Stimulated activated CD4-positive, alpha-beta T cell treated with anti-CD3 and anti-CD28 coated beads, Interleukin-4, amount 100 ng/mL, for 4 hours (primary cell): ENCODE measurements at regions not wholly inside any gene's neighbourhood (a gene's known extent, or its start where the extent isn't known, plus 50 kb on each side); places are given as distances from the start of the nearest gene placed in this dataset.

ENCODE experiments used
- DNase-seq, 2 experiments: peaks; one replicate each; pipeline ENCODE4 v3.0.0-alpha.2; 2020

DNA sequence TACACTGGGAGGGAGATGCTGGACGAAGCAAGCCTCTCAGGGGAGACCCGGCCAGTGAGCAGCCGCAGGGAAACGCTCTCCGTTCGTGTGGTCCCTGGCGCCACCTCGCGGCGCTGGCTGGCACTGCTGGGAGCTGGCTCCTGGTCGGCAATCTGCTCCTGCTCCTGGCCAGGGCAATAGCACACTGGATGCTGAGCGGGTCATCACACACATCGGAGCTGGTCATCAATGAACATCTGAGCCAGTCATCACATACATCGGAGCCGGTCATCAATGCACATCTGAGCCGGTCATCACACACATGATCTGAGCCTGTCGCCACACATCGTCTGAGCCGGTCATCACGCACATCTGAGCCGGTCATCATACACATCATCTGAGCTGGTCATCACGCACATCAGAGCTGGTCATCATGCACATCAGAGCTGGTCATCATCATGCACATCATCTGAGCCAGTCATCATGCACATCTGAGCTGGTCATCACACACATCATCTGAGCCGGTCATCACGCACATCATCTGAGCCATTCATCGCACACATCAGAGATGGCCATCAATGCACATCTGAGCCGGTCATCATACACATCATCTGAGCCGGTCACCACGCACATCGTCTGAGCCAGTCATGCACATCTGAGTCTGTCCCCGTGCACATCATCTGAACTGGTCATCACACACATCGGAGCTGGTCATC is 217.3 kb downstream of the RBFOX3 start:
- peak; percentile 49 to 71 for DNase-seq

DNA sequence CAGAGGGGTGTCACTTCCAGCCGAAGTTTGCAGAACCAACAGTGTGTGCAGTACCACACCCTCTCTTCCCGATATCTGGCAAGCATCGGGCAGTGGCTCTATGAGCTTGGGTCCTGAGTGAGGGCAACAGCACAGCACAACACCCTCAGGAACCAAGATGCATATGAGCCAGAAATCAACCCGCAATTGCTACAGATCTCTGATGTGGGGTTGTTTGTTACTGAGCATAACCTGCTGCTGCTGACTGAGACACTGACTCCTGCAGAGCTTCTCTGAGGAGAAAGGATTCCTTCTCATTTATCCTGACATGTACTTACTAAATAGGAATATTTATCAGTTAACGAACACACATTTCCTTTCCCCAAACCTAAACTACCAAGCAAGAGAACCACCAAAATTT is 218.3 kb downstream of the RBFOX3 start:
- DNase-seq: no peak

DNA sequence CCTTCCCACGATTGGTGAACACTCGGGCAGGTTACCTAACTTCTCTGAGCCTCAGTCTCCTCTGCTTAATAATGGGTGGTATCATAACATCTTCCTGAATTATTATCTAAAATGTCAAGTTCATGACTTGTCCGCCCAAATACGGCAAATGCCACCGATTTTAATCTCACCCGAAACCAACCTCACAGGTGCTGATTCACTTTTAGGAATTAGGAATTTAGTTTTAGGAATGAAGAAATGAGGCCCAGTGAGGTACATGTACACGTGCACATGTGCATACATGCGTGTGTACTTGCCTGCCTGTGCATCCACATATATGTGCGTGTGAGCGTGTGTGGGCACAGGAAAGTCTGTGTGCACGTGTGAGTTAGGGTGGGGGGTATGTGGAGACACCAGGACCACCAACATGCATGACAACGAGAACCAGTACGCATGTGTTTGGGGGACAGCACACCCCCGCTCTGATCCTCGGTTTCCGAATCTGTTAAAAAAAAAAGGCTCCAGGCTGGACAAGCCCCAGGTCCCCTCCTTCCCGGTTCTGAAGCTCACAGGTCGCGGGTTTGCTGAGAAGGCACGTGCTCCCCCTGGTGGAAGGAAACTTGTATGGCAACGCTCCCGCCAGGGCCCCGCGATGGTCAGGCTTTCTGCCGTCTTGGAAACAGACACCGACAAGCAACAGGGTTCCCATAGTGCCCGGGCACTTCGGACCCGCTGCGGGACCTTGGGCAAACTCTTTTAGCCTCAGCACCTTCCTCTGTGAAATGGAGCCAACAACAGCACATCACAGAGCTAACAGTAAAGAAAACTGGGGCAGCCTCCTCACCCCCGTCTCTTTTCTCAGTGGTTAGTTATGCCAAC is 219.2 kb downstream of the RBFOX3 start:
- peak; percentile 48 to 66 for DNase-seq

DNA sequence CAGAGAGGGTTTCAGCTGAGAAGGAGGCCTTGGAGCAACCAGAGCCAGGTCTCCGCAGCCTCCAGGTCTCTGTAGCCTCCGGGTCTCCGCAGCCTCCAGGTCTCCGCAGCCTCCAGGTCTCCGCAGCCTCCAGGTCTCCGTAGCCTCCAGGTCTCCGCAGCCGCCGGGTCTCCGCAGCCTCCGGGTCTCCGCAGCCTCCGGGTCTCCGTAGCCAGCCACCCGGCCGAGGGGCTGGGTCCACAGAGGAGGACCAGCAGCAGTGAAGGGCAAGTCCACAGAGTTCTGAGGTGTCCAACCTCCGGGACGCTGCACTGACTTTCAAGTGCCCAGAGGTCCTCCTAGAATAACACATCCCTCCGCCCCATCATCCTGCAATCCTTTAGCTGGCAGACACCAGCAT is 221.0 kb downstream of the RBFOX3 start:
- DNase-seq: no peak

DNA sequence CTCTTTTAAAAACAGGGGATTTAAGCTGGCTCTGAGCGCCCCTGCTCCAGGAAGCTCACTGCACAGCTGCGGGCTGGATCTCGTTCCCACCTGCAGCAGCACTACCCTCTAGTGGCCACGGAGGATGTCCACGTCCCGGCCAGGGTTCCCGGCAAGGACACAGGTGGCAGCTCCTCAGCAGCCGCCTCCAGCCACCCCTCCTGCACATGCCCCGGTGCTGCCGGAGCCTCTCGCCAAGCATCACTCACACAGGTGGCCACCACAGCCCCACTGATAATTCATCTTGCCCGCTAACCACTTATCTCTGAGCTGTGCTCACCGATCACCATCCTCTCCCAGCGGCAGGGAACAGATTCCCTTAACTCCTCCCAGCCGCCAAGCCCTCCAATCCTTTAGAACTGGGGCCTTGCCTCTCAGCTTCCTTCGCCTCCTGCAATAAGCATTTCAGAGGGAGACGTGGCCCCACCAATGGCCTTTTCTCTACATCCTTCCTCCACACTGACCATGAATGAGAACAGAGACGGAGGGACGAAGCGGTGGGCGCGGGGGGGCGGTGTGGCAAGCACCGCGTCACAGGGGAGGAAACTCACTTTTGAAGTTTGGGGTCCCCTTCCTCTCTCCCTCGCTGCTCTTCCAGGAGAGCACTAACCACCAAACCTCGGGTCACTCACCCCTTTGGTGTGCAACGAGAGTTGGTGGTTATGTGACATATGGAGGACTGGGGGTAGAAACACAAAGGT is 222.1 kb downstream of the RBFOX3 start:
- no peak for DNase-seq

DNA sequence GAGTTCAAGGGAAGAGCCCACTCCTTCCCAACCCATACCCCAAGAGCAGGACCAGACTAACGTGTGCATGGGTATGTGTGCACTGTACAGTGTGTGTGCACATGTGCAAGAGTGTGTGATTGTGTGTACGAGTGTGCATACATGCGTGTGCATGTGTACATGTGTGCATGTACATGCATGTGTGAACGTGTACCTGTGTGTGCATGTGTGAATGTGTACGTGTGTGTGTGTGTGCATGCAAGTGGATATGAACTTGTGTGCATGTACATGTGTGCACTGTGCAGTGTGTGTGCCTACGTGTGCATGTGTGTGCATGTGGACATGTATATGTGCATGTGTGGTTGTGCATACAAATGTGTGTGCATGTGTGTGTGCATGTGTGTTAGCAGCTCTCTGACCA is 223.1 kb downstream of the RBFOX3 start:
- no peak for DNase-seq

DNA sequence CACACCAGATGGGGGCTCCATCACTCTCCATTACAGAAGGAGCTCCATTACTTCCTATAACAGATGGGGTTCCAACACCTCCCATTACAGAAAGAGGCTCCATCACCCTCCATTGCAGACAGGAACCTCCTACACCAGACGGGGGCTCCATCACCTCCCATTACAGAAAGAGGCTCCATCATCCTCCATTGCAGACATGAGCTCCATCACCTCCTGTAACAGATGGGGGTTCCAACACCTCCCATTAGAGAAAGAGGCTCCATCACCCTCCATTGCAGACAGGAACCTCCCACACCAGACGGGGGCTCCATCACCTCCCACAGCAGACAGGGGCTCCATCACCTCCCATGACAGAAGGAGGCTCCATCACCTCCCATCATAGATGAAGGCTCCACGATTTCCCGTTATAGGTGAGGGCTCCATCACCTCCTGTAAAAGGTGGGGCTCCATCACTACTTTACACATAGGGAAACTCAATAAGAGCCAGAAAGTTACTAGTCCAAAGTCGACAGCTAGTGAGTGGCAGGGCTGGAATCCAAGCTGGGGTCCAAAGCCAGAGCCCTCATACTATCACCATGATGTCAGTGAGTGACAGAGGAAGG is 224.8 kb downstream of the RBFOX3 start:
- DNase-seq: no peak

DNA sequence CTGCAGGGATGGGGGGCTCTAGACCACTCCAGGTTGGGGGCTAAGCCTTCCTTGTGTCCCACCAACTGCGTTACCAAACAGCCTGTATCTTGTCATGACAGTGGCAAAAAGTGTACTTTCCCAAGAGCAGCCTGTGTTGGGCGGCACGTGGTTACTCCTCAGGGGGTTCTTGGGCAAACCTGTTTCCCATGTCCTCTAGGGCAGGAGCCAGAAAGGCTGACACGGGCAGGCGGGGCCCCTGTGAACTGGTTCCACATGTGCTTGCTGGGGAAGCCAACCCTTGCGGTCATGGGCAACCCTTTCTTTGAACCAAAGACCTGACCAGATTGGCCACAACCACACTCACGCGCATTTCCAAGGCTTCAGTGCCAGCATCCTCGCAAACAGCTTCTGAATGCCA is 228.5 kb downstream of the RBFOX3 start:
- DNase-seq: no peak

DNA sequence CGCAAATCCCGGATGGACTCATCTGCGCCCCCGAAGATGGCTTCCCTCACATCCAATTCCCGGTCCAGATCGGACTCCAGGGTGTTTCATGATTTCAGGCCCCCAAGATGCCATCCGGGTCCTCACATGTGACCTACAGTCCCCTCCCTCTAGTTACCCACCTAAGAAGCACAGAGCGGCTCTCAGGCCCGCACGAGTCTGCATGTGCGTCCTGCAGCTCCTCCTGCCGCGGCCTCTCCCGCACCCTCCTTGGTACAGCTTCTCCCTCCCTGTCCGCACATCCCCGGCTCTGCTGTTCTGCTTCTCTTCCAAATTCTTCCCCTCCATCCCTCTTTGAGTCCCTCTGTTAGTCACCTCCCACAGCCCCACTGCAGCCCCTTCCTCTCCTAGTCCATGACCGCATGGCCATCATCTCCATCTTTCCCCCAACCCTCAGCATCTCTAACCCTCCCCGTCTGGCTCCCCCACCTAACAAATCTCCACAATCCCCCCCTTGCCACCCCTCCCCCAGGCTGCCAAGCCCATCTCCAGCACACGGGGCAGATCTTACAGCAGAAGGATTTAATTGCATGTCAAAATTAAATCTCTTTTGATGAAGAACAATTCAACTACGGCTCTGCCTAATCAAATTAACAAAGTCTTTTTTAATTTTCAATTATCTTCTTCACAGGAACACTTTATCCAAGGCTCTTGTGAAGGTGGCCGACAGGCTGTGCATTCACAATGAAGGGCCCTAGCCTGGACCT is 231.0 kb downstream of the RBFOX3 start:
- no peak for DNase-seq

DNA sequence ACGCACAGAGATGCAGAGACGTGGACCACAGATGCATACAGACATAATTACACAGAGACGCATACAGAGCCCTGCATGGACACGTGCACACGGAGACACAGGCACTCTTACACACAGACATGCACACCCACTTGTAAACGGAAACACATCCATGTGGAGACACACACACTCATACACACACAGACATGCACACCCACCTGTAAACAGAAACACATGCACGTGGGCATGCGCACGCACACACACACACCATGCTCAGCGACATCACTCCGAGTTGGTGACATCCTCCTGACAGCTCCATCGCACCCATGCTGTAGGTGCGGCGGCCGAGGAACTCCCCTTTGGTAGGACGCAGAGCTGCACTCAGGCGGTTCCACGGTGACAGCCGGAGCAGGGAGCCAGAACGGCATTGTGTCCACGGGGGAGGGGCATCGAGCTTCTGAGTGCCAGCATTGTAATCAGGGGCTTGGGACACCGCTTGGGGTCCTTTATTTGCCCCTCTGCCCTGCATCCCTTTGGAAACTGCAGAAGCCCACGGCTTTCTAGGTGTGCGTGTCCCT is 233.5 kb downstream of the RBFOX3 start:
- DNase-seq: no peak

DNA sequence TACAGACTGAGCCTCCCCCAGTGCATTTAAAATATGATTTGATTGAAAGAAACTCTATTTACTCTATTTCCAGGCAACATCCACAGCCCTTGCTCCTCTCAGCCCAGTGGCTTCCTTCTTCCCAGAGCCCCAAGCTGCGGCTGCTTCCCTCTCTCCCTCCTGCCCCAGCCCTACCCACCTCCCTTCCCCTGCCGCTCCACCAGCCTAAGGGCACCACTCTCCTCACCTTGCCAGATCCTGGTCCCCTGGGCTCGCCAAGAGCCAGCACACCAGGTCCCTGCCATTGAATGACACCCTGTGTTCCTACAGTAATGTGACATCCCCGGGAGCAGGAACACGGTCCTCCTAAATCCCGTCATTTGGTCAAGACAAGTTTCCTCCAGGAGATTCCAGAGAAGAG is 236.0 kb downstream of the RBFOX3 start:
- no peak for DNase-seq

DNA sequence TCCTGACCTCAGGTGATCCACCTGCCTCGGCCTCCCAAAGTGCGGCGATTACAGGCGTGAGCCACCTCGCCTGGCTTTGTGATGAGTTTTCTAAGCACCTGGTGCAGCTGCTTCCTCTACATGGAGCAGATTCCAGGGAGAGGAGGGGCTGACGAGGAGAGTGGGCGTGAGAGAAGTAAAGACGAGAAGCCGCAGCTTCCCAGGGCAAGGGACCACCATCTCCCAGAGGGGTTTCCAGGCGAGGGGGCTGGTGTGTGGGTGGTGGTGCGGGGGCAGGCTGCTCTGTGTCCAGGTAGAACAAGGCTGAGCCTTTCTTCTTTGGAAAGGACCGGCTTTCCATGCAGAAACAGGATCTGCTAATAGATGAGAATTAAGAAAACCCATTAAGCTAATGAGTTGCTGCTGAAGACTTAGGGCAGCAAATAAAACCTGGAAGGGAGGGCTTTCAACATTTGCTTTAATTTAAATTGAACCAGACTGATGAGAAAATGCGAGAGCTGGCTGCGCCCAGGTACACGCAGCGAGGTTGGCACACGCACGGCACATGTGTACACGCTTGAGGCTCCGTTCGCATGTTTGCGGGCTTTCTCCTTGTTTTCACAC is 236.7 kb downstream of the RBFOX3 start:
- DNase-seq: no peak

DNA sequence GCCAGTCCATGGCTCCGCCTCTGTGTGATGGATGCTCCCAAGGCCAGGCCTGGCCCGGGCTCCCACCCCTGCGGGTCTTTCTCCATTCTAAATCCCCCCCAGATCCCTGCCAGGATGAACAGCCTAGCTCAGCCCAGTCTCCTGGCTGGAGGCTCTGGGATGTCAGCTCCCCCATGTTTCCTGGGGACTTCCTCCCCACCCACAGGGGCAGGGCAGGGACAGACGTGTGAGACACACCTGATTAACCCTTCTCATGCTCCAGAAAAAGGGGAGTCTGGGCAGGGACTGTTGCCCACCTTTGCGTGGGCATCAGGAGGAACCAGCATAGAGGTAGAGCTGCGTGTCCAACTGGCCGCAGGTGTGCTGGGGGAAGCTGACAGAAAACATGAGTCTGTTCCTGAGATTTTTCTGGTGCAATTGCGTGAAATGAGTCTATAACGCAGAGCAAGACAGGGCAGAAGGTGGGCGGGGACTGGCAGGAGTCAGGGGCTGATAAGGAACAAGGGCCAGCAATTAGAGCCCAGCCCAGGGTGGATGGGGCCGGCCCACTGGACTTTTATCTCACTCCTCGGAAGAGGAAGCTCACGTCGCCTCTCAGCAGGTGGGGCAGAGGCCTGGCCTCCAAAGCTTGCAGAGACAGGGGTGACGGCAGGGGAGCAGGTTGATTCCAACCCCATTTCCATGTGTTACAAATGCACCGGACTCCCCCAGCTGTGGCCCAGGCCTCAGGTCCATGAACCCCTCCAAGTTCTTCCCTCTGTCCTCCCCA is 238.2 kb downstream of the RBFOX3 start:
- no peak for DNase-seq

DNA sequence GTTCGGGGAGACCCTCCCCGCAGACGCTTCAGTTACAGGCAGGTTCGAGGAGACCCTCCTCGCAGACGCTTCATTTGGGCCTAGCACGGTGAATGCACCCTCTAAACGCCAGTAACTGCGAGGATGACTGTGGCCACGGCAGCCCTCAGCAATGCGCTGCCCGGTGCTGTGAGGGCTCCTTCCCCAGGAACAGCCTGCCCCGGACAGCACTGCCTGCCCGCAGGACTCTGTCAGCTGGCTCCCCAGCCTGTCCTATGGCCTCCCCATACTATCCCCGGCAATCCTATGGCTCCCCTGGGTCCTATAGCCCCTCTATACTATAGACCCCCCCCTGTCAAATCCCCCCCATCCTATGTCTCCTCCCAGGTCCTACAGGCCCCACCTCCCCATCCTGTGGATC is 238.9 kb downstream of the RBFOX3 start:
- no peak for DNase-seq

DNA sequence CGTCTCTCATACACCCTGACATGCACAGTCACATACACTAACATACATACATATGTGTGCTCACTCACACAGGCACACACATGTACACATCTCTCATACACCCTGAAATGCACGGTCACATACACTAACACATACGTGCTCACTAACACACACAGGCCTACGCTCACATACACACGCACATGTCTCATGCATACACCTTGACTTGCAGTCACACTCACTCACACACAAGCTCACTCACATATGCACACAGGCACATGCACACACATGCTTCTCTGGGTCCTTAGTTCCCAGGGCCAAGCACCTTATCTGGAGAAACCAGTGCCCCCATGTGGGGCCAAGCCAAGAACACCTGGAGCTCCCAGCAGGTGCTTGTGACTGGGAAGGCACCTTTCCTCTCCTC is 240.3 kb downstream of the RBFOX3 start:
- DNase-seq: no peak

DNA sequence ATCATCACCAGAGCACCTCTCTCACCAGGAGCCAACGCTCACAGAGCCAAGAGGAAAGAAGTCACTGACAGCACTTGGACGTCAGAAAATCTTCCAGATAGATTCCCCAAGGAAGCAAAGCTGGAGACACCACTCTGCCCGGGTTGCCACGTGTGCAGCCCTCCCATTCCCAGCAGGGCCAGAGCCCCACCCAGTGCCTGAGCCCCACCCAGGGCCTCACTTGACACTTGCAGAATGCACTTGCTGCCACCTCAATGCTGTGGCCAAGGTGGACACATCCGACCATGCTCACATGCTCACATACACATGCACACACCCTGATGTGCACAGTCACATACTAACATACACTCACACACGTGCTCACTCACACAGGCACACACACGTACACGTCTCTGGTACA is 240.7 kb downstream of the RBFOX3 start:
- no peak for DNase-seq

DNA sequence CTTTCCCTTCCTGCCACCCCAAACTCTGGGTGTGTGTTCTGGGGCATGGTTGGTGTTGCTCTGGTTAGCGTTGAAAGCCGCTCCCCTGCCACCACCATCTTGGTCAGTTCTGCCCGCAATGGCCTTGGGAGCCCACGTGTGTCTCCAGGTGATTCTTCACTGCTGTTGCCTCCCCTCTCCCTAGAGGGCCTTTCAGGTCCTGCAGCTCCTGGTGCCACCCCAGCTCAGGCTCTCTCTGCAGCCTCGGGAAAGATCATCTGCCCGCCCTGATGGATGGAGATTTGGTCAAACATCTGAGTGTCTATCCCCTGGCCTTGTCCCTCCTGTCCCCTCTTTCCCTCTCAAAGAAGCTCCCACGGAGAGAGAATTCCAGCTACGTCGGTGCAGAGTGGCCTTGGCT is 241.3 kb downstream of the RBFOX3 start:
- DNase-seq: no peak

DNA sequence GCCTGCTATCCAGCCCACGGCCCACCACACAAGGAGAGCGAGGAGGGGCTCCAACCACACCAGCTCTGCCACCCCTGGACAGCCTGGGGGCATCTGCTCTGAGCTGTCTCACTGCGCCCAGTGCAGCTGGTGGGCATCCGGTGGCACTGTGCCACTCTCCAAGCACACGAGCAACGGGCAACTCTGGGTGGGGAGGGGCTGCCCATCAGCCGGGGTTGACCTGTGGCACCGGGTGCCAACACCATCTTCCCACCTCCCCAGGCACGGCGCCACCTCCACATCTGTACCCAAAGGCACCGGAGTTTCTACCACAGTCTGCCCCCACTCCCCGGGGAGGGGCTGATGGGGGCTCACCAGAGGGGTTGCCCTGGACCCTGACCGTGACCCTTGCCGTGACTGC is 241.8 kb downstream of the RBFOX3 start:
- DNase-seq: no peak

DNA sequence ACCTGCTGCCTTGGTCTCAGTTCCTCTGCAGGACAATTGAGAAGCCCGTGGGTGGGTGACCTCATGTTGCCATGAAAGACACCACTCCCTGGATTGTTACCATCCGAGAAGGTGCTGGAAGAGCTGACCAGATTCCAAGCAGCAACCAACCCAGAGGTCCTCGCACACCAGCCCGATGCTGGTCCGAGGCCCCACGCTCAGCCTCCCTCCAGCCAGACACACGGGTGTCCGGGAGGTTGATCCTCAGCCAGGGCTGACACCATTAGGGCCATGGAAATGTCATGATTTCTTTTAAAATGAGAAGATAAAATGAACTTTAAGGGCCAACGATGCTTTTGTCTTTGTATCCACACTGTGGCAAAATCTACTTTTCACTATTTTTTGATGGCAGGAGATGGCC is 242.3 kb downstream of the RBFOX3 start:
- no peak for DNase-seq

DNA sequence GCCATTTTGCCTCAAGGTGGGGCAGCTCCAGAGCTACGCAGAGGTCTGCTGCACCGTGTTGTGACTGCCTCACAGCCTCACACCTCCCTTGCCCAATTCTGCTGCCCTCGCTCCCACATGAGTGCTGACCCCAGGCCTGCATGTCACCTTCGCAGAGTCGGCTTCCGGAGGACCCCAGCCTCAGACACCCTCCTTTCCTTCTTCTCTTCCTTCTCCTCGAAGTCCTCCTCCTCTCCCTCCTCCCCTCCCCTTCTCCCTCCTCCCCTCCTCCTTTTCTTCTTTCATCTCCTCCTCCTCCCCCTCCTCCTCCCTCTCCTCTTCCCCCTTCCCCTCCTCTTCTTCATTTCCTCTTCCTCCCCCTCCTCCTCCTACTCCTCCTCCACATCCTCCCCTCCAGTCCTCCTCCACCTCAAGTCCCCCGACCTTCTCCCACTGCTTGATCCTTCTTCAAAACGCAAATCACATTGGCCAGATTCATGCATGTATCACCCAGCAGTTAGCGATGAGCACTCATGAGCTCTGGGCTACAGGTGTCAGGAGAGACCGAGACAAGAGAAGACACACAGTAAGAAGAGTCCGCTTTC is 243.8 kb downstream of the RBFOX3 start:
- no peak for DNase-seq
